ENCODE measurements at regions not wholly inside any gene's neighbourhood (a gene's known extent, or its start where the extent isn't known, plus 50 kb on each side); places are given as distances from the start of the nearest gene placed in this dataset.

- H3K4me3 ChIP-seq (ENCODE audit: low read depth, low read length), result no peak overlapping the region
- H3K27me3 ChIP-seq (ENCODE audit: control insufficient read depth, insufficient read depth, low read length), result no peaks in the 10 kb centered on the region
- no peak overlapping the region for H3K9ac ChIP-seq (ENCODE audit: low read length)
- H3K9me3 ChIP-seq (ENCODE audit: control insufficient read depth, insufficient read depth, low read depth, low read length), result no peaks in the 10 kb centered on the region
- no peaks in the 10 kb centered on the region for H3K4me1 ChIP-seq (ENCODE audit: control insufficient read depth, insufficient read depth, low read length)
- no peak overlapping the region for H3K27ac ChIP-seq (ENCODE audit: low read depth, low read length)
- H3K36me3 ChIP-seq (ENCODE audit: control insufficient read depth, insufficient read depth, low read length), result no peaks in the 10 kb centered on the region
These were observed 138.7 kb downstream of the TTC32 start for GRCh38 chr2:19762959-19763605.

- Histone ChIP-seq H3K9me3 (ENCODE audit: control insufficient read depth, insufficient read depth, low read depth, low read length) (no peaks in the 10 kb centered on the region), H3K4me1 (ENCODE audit: control insufficient read depth, insufficient read depth, low read length) (no peaks in the 10 kb centered on the region), H3K27ac (ENCODE audit: low read depth, low read length) (no peak overlapping the region), H3K9ac (ENCODE audit: low read length) (no peak overlapping the region), H3K4me3 (ENCODE audit: low read depth, low read length) (no peak overlapping the region), H3K27me3 (ENCODE audit: control insufficient read depth, insufficient read depth, low read length) (no peaks in the 10 kb centered on the region), H3K36me3 (ENCODE audit: control insufficient read depth, insufficient read depth, low read length) (no peaks in the 10 kb centered on the region)
These were observed 139.6 kb downstream of the TTC32 start for GRCh38 chr2:19762142-19762541.

GRCh38 chr2:19759880-19760279, 141.9 kb downstream of the TTC32 start:
- Histone ChIP-seq H3K27me3 (ENCODE audit: control insufficient read depth, insufficient read depth, low read length) (no peaks in the 10 kb centered on the region), H3K36me3 (ENCODE audit: control insufficient read depth, insufficient read depth, low read length) (no peaks in the 10 kb centered on the region), H3K4me1 (ENCODE audit: control insufficient read depth, insufficient read depth, low read length) (no peaks in the 10 kb centered on the region), H3K27ac (ENCODE audit: low read depth, low read length) (no peak overlapping the region), H3K9ac (ENCODE audit: low read length) (no peak overlapping the region), H3K9me3 (ENCODE audit: control insufficient read depth, insufficient read depth, low read depth, low read length) (no peaks in the 10 kb centered on the region), H3K4me3 (ENCODE audit: low read depth, low read length) (no peak overlapping the region)

- Histone ChIP-seq H3K4me1 (ENCODE audit: control insufficient read depth, insufficient read depth, low read length) (no peaks in the 10 kb centered on the region), H3K9ac (ENCODE audit: low read length) (no peak overlapping the region), H3K27me3 (ENCODE audit: control insufficient read depth, insufficient read depth, low read length) (no peaks in the 10 kb centered on the region), H3K4me3 (ENCODE audit: low read depth, low read length) (no peak overlapping the region), H3K36me3 (ENCODE audit: control insufficient read depth, insufficient read depth, low read length) (no peaks in the 10 kb centered on the region), H3K27ac (ENCODE audit: low read depth, low read length) (no peak overlapping the region), H3K9me3 (ENCODE audit: control insufficient read depth, insufficient read depth, low read depth, low read length) (no peaks in the 10 kb centered on the region)
These were observed 143.1 kb downstream of the TTC32 start for GRCh38 chr2:19758658-19759057.

GRCh38 chr2:19757586-19757985, 144.2 kb downstream of the TTC32 start:
- Histone ChIP-seq H3K4me3 (ENCODE audit: low read depth, low read length) (no peak overlapping the region), H3K4me1 (ENCODE audit: control insufficient read depth, insufficient read depth, low read length) (no peaks in the 10 kb centered on the region), H3K9me3 (ENCODE audit: control insufficient read depth, insufficient read depth, low read depth, low read length) (no peaks in the 10 kb centered on the region), H3K27ac (ENCODE audit: low read depth, low read length) (no peak overlapping the region), H3K27me3 (ENCODE audit: control insufficient read depth, insufficient read depth, low read length) (no peaks in the 10 kb centered on the region), H3K36me3 (ENCODE audit: control insufficient read depth, insufficient read depth, low read length) (no peaks in the 10 kb centered on the region), H3K9ac (ENCODE audit: low read length) (no peak overlapping the region)

GRCh38 chr2:19754907-19755306, 146.9 kb downstream of the TTC32 start:
- Histone ChIP-seq H3K9ac (ENCODE audit: low read length) (no peak overlapping the region), H3K9me3 (ENCODE audit: control insufficient read depth, insufficient read depth, low read depth, low read length) (no peaks in the 10 kb centered on the region), H3K36me3 (ENCODE audit: control insufficient read depth, insufficient read depth, low read length) (no peaks in the 10 kb centered on the region), H3K27ac (ENCODE audit: low read depth, low read length) (no peak overlapping the region), H3K27me3 (ENCODE audit: control insufficient read depth, insufficient read depth, low read length) (peaks cover 4% of the 10 kb centered on the region; the same call in 1 of the 2 replicates), H3K4me3 (ENCODE audit: low read depth, low read length) (no peak overlapping the region), H3K4me1 (ENCODE audit: control insufficient read depth, insufficient read depth, low read length) (no peaks in the 10 kb centered on the region)

- H3K4me3 ChIP-seq (ENCODE audit: low read depth, low read length), result no peak overlapping the region
- peaks cover 4% of the 10 kb centered on the region; the same call in 1 of the 2 replicates for H3K27me3 ChIP-seq (ENCODE audit: control insufficient read depth, insufficient read depth, low read length)
- H3K27ac ChIP-seq (ENCODE audit: low read depth, low read length), result no peak overlapping the region
- H3K9ac ChIP-seq (ENCODE audit: low read length), result no peak overlapping the region
- H3K4me1 ChIP-seq (ENCODE audit: control insufficient read depth, insufficient read depth, low read length), result no peaks in the 10 kb centered on the region
- no peaks in the 10 kb centered on the region for H3K9me3 ChIP-seq (ENCODE audit: control insufficient read depth, insufficient read depth, low read depth, low read length)
- H3K36me3 ChIP-seq (ENCODE audit: control insufficient read depth, insufficient read depth, low read length), result no peaks in the 10 kb centered on the region
These were observed 148.0 kb downstream of the TTC32 start for GRCh38 chr2:19753818-19754217.

GRCh38 chr2:19753314-19753713, 148.5 kb downstream of the TTC32 start:
- Histone ChIP-seq H3K27me3 (ENCODE audit: control insufficient read depth, insufficient read depth, low read length) (peaks cover 4% of the 10 kb centered on the region; the same call in 1 of the 2 replicates), H3K9me3 (ENCODE audit: control insufficient read depth, insufficient read depth, low read depth, low read length) (no peaks in the 10 kb centered on the region), H3K36me3 (ENCODE audit: control insufficient read depth, insufficient read depth, low read length) (no peaks in the 10 kb centered on the region), H3K4me3 (ENCODE audit: low read depth, low read length) (no peak overlapping the region), H3K4me1 (ENCODE audit: control insufficient read depth, insufficient read depth, low read length) (no peaks in the 10 kb centered on the region), H3K27ac (ENCODE audit: low read depth, low read length) (no peak overlapping the region), H3K9ac (ENCODE audit: low read length) (no peak overlapping the region)

- Histone ChIP-seq H3K4me1 (ENCODE audit: control insufficient read depth, insufficient read depth, low read length) (no peaks in the 10 kb centered on the region), H3K36me3 (ENCODE audit: control insufficient read depth, insufficient read depth, low read length) (no peaks in the 10 kb centered on the region), H3K9ac (ENCODE audit: low read length) (no peak overlapping the region), H3K27ac (ENCODE audit: low read depth, low read length) (no peak overlapping the region), H3K4me3 (ENCODE audit: low read depth, low read length) (no peak overlapping the region), H3K27me3 (ENCODE audit: control insufficient read depth, insufficient read depth, low read length) (peaks cover 4% of the 10 kb centered on the region; the same call in 1 of the 2 replicates), H3K9me3 (ENCODE audit: control insufficient read depth, insufficient read depth, low read depth, low read length) (no peaks in the 10 kb centered on the region)
These were observed 149.3 kb downstream of the TTC32 start for GRCh38 chr2:19752500-19752899.

- no peaks in the 10 kb centered on the region for H3K36me3 ChIP-seq (ENCODE audit: control insufficient read depth, insufficient read depth, low read length)
- no peaks in the 10 kb centered on the region for H3K4me1 ChIP-seq (ENCODE audit: control insufficient read depth, insufficient read depth, low read length)
- H3K4me3 ChIP-seq (ENCODE audit: low read depth, low read length), result no peak overlapping the region
- H3K27ac ChIP-seq (ENCODE audit: low read depth, low read length), result no peak overlapping the region
- H3K9me3 ChIP-seq (ENCODE audit: control insufficient read depth, insufficient read depth, low read depth, low read length), result no peaks in the 10 kb centered on the region
- H3K9ac ChIP-seq (ENCODE audit: low read length), result no peak overlapping the region
- H3K27me3 ChIP-seq (ENCODE audit: control insufficient read depth, insufficient read depth, low read length), result peaks cover 4% of the 10 kb centered on the region; the same call in 1 of the 2 replicates
These were observed 150.2 kb downstream of the TTC32 start for GRCh38 chr2:19751631-19752030.

GRCh38 chr2:19750136-19750535, 151.6 kb downstream of the TTC32 start:
- H3K4me3 ChIP-seq (ENCODE audit: low read depth, low read length), result no peak overlapping the region
- no peaks in the 10 kb centered on the region for H3K9me3 ChIP-seq (ENCODE audit: control insufficient read depth, insufficient read depth, low read depth, low read length)
- no peaks in the 10 kb centered on the region for H3K36me3 ChIP-seq (ENCODE audit: control insufficient read depth, insufficient read depth, low read length)
- H3K4me1 ChIP-seq (ENCODE audit: control insufficient read depth, insufficient read depth, low read length), result no peaks in the 10 kb centered on the region
- H3K27ac ChIP-seq (ENCODE audit: low read depth, low read length), result no peak overlapping the region
- H3K9ac ChIP-seq (ENCODE audit: low read length), result no peak overlapping the region
- H3K27me3 ChIP-seq (ENCODE audit: control insufficient read depth, insufficient read depth, low read length), result peaks cover 4% of the 10 kb centered on the region; the same call in 1 of the 2 replicates

Data from HUES6 (cell line).